GM12873 (cell line): ENCODE measurements at regions not wholly inside any gene's neighbourhood (a gene's known extent, or its start where the extent isn't known, plus 50 kb on each side); places are given as distances from the start of the nearest gene placed in this dataset.

Experiments
- CTCF ChIP-seq: IDR thresholded peaks from 2 replicates; pipeline ENCODE4 v1.5.1; 2012; ENCODE audit warnings: low read depth, mild to moderate bottlenecking, moderate library complexity, low read length, control low read depth; ENCODE audit not compliant: insufficient read depth; ENCODE audit errors: missing control alignments

DNA sequence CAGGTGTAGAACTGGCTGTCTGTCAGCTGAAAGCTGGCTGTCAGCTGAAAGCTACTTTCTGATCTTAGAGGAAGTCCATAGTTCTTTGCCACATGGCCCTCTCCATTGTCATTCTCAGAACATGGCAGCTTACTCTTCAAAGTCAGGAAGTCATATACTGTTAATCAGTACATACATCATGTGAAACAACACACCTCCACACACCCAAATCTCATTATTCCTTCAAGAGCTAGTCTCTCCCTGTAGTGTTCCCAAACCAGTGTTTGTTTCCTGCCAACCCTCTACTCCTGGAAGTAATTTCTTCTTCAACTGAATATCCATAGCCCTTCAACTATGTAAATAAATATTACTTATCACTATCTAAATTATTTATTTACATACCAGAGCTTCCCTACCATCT is 58.9 kb downstream of the OR5AK2 start:
- TF ChIP-seq CTCF = no peak

- no peak for TF ChIP-seq CTCF
Measured at GRCh38 chr11:57049749-57050148, 61.0 kb downstream of the OR5AK2 start.

- TF ChIP-seq CTCF = no peak
Measured at GRCh38 chr11:57054817-57055216, 66.1 kb downstream of the OR5AK2 start.

DNA sequence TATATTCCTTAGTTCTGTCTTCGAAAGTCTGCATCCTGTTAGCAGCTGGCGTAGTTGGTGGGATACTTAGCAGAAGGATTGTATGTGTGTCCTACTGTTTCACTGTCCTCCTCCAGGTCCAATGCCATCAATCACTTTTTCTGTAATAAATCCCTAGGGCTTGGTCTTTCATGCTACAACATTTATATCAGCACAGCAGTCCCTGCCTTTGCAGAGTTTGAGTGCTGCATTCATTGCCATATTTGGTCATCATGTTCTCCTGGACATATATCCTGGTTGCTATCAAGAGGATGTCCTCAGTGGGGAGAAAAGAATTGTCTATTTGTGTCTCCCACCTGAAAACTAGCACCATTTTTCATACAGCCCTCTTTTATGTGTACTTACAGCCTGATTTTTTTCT is 67.0 kb downstream of the OR5AK2 start:
- TF ChIP-seq CTCF = no peak

- TF ChIP-seq CTCF = no peak
Measured at GRCh38 chr11:57056735-57057134, 68.0 kb downstream of the OR5AK2 start.

GRCh38 chr11:57057561-57057960 is 68.8 kb downstream of the OR5AK2 start:
- TF ChIP-seq CTCF = no peak

DNA sequence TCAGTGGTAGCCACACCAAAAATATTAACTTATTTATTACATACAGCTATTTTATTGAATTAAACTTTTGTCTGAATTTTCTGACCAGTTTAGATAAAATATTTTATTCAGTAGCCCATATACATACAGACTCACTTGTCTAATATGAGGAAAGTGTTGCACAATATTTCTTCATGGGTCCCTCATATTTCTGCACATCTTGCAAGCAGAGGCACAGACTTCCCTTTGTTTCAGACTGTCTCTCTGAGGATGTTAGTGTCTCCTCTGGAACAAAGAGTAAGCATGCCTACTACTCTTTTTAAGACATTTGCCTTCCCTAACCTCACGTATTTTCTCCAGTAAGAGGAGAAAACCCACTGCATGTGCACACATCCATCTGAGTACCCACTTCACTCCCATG is 81.2 kb downstream of the OR5AK2 start:
- TF ChIP-seq CTCF = no peak

- no peak for TF ChIP-seq CTCF
Measured at GRCh38 chr11:57071829-57072228, 83.1 kb downstream of the OR5AK2 start.
